ENCODE measurements at regions not wholly inside any gene's neighbourhood (a gene's known extent, or its start where the extent isn't known, plus 50 kb on each side); places are given as distances from the start of the nearest gene placed in this dataset.
"Not testable (repeated sequence)": the region's sequence is repeated elsewhere in the genome, so short reads cannot be mapped to it uniquely, and the experiment has no call there.

DNA sequence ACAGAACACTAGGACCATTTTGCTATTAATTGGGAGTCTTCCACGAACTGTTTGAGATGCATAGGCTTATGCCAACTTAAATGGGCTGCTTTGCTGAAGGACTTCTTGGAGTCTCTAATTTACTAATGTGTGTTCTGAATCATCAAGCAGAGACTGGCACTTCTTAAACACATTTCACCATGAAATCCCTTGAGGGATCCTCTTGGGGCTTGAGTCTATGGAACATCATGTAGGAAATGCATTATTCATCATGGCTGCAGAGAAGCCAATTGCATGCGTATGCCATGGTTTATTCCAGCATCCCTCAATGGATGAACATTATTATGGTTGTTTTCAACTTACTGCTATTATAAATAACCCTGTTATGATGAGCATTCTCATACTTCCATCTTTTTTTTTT lies 73.4 kb downstream of the FGD2 start:
- Histone ChIP-seq H3K9ac (ENCODE audit: low read depth, low read length) (no peak overlapping the region), H3K27me3 (ENCODE audit: control insufficient read depth, insufficient read depth, low read length) (peaks cover 6% of the 10 kb centered on the region)

GRCh38 chr6:37081042-37081607 lies 75.7 kb downstream of the FGD2 start:
- no peak overlapping the region for H3K4me2 ChIP-seq (ENCODE audit: low read length)
- H3K36me3 ChIP-seq (ENCODE audit: insufficient read depth, low read length): no peaks in the 10 kb centered on the region
- peaks cover 6% of the 10 kb centered on the region for H3K27me3 ChIP-seq (ENCODE audit: control insufficient read depth, insufficient read depth, low read length)
- H3K9me3 ChIP-seq (replicated peaks; ENCODE audit: low read length): no peaks in the 10 kb centered on the region
- H3K9ac ChIP-seq (ENCODE audit: low read depth, low read length): no peak overlapping the region
- H3K4me1 ChIP-seq (ENCODE audit: control insufficient read depth, insufficient read depth, low read length): peaks cover 10% of the 10 kb centered on the region
- H3K4me3 ChIP-seq (ENCODE audit: low read length): no peak overlapping the region

More for the DNA sequence above, 73.4 kb downstream of the FGD2 start:
- peaks cover 3% of the 10 kb centered on the region for H3K9me3 ChIP-seq (replicated peaks; ENCODE audit: low read length)
- H3K4me1 ChIP-seq (ENCODE audit: control insufficient read depth, insufficient read depth, low read length): peaks cover 10% of the 10 kb centered on the region
- H3K4me2 ChIP-seq (ENCODE audit: low read length): no peak overlapping the region
- H3K4me3 ChIP-seq (ENCODE audit: low read length): no peak overlapping the region
- no peaks in the 10 kb centered on the region for H3K36me3 ChIP-seq (ENCODE audit: insufficient read depth, low read length)

- peaks cover 7% of the 10 kb centered on the region for H3K4me1 ChIP-seq (ENCODE audit: control insufficient read depth, insufficient read depth, low read length)
- H3K36me3 ChIP-seq (ENCODE audit: insufficient read depth, low read length): no peaks in the 10 kb centered on the region
- H3K27me3 ChIP-seq (ENCODE audit: control insufficient read depth, insufficient read depth, low read length): peaks cover 3% of the 10 kb centered on the region
- H3K9me3 ChIP-seq (replicated peaks; ENCODE audit: low read length): no peaks in the 10 kb centered on the region
- H3K4me2 ChIP-seq (ENCODE audit: low read length): no peak overlapping the region
- no peak overlapping the region for H3K4me3 ChIP-seq (ENCODE audit: low read length)
- no peak overlapping the region for H3K9ac ChIP-seq (ENCODE audit: low read depth, low read length)
Measured at GRCh38 chr6:37082390-37083130, 77.1 kb downstream of the FGD2 start.

- no peak overlapping the region for H3K4me3 ChIP-seq (ENCODE audit: low read length)
Measured at GRCh38 chr6:37083243-37084138, 78.0 kb downstream of the FGD2 start.

GRCh38 chr6:37084665-37085064 lies 79.2 kb downstream of the FGD2 start:
- H3K9ac ChIP-seq (ENCODE audit: low read depth, low read length); H3K4me1 ChIP-seq (ENCODE audit: control insufficient read depth, insufficient read depth, low read length); H3K9me3 ChIP-seq (replicated peaks; ENCODE audit: low read length): not testable (repeated sequence)

More at GRCh38 chr6:37083243-37084138, 78.0 kb downstream of the FGD2 start:
- Histone ChIP-seq H3K4me1 (ENCODE audit: control insufficient read depth, insufficient read depth, low read length) (no peaks in the 10 kb centered on the region), H3K36me3 (ENCODE audit: insufficient read depth, low read length) (no peaks in the 10 kb centered on the region), H3K9me3 (replicated peaks; ENCODE audit: low read length) (no peaks in the 10 kb centered on the region), H3K9ac (ENCODE audit: low read depth, low read length) (no peak overlapping the region), H3K4me2 (ENCODE audit: low read length) (no peak overlapping the region), H3K27me3 (ENCODE audit: control insufficient read depth, insufficient read depth, low read length) (peaks cover 3% of the 10 kb centered on the region)

DNA sequence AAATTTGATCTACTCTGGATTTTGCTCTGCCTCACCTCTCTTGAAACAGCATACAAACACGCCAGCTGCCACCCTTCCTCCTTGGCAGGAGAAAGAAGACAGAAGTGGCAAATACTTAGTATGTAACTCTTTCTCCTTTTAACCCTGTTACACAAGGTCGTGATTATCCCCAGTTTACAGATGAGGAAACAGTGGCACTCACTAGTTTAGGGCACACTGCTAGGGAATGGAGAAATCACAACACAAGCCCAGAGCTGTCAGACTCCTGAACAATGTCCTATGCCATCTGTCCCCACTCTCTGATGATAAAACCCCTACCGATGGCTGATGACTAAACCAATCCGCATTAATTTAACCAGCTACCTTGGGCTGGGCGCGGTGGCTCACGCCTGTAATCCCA lies 79.7 kb downstream of the FGD2 start:
- Histone ChIP-seq H3K4me3 (ENCODE audit: low read length) (no peak overlapping the region), H3K4me2 (ENCODE audit: low read length) (no peak overlapping the region), H3K4me1 (ENCODE audit: control insufficient read depth, insufficient read depth, low read length) (no peaks in the 10 kb centered on the region), H3K27me3 (ENCODE audit: control insufficient read depth, insufficient read depth, low read length) (peaks cover 3% of the 10 kb centered on the region), H3K9ac (ENCODE audit: low read depth, low read length) (no peak overlapping the region), H3K36me3 (ENCODE audit: insufficient read depth, low read length) (no peaks in the 10 kb centered on the region), H3K9me3 (replicated peaks; ENCODE audit: low read length) (no peaks in the 10 kb centered on the region)

More at GRCh38 chr6:37084665-37085064, 79.2 kb downstream of the FGD2 start:
- not testable (repeated sequence) for H3K4me3 ChIP-seq (ENCODE audit: low read length); H3K4me2 ChIP-seq (ENCODE audit: low read length); H3K36me3 ChIP-seq (ENCODE audit: insufficient read depth, low read length); H3K27me3 ChIP-seq (ENCODE audit: control insufficient read depth, insufficient read depth, low read length)

DNA sequence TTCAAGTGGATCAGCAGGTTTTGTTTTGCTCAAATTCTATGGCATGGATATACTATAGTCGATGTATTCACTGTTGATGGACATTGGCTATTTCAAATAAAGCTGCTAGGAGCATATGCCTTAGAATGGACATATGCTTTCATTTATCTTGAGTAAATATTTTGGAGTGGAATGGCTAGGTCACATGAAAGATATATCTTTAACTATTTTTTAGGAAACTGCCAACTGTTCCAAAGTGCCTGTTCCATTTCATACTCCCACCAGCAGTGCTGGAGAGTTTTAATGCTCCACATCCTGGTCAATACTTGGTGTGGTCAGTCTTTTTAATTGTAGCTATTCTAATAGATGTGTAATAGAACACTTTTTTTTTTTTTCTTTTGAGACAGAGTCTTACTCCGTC lies 81.1 kb upstream of the PIM1 start:
- Histone ChIP-seq H3K27me3 (ENCODE audit: control insufficient read depth, insufficient read depth, low read length) (no peaks in the 10 kb centered on the region), H3K4me3 (ENCODE audit: low read length) (no peak overlapping the region), H3K4me1 (ENCODE audit: control insufficient read depth, insufficient read depth, low read length) (peaks cover 4% of the 10 kb centered on the region), H3K9ac (ENCODE audit: low read depth, low read length) (no peak overlapping the region), H3K9me3 (replicated peaks; ENCODE audit: low read length) (no peaks in the 10 kb centered on the region), H3K36me3 (ENCODE audit: insufficient read depth, low read length) (no peaks in the 10 kb centered on the region), H3K4me2 (ENCODE audit: low read length) (no peak overlapping the region)

- H3K36me3 ChIP-seq (ENCODE audit: insufficient read depth, low read length): no peaks in the 10 kb centered on the region
Measured at GRCh38 chr6:37089783-37090182, 80.2 kb upstream of the PIM1 start.

GRCh38 chr6:37091104-37091503 lies 78.8 kb upstream of the PIM1 start:
- not testable (repeated sequence) for H3K9ac ChIP-seq (ENCODE audit: low read depth, low read length); H3K4me3 ChIP-seq (ENCODE audit: low read length); H3K36me3 ChIP-seq (ENCODE audit: insufficient read depth, low read length); H3K4me1 ChIP-seq (ENCODE audit: control insufficient read depth, insufficient read depth, low read length); H3K9me3 ChIP-seq (replicated peaks; ENCODE audit: low read length); H3K4me2 ChIP-seq (ENCODE audit: low read length); H3K27me3 ChIP-seq (ENCODE audit: control insufficient read depth, insufficient read depth, low read length)

More at GRCh38 chr6:37089783-37090182, 80.2 kb upstream of the PIM1 start:
- H3K4me1 ChIP-seq (ENCODE audit: control insufficient read depth, insufficient read depth, low read length): peaks cover 4% of the 10 kb centered on the region
- H3K9me3 ChIP-seq (replicated peaks; ENCODE audit: low read length): no peaks in the 10 kb centered on the region
- H3K27me3 ChIP-seq (ENCODE audit: control insufficient read depth, insufficient read depth, low read length): no peaks in the 10 kb centered on the region
- H3K4me2 ChIP-seq (ENCODE audit: low read length): no peak overlapping the region
- H3K4me3 ChIP-seq (ENCODE audit: low read length): no peak overlapping the region
- no peak overlapping the region for H3K9ac ChIP-seq (ENCODE audit: low read depth, low read length)

- not testable (repeated sequence) for H3K4me3 ChIP-seq (ENCODE audit: low read length); H3K9me3 ChIP-seq (replicated peaks; ENCODE audit: low read length); H3K27me3 ChIP-seq (ENCODE audit: control insufficient read depth, insufficient read depth, low read length); H3K36me3 ChIP-seq (ENCODE audit: insufficient read depth, low read length); H3K9ac ChIP-seq (ENCODE audit: low read depth, low read length); H3K4me1 ChIP-seq (ENCODE audit: control insufficient read depth, insufficient read depth, low read length); H3K4me2 ChIP-seq (ENCODE audit: low read length)
Measured at GRCh38 chr6:37091586-37091985, 78.4 kb upstream of the PIM1 start.

DNA sequence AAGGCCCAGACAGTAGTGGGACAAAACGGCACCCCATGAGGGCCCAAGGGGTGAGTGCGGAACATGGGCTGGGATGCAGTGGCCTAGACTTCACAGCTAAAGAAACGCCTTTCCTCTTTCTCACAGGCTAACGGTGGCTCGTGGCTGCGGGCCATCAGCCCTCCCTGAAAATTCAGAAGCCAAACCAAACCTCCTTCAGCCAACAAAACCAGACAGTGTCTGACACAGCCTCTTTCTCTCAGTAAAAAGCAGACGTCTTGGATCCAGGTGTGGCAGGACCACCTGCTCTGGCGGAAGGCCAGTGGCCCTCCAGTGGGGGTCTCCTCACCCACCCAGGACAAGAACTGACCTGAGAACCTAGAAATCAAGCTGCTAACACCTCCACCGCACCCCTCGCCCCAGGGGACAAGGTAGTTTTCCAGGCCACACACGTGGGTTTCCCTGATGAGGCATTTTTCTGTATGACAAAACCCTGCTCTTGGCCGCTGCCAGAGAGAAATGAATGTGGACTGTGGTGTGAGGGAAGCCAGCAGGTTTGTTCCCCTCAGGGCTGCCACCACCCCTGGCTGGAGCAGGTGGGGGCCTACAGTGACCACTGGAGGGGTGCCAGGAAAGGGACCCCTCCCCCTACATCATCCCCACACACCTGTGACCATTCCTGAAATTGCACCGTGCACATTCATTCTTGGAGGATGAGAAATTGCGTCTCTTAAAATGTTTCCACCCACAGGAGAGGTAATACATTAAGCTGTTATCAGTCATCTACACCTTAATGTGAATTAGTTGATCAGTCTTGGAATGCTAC lies 76.8 kb upstream of the PIM1 start:
- Histone ChIP-seq H3K9ac (ENCODE audit: low read depth, low read length) (no peak overlapping the region), H3K27me3 (ENCODE audit: control insufficient read depth, insufficient read depth, low read length) (no peaks in the 10 kb centered on the region), H3K4me3 (ENCODE audit: low read length) (no peak overlapping the region), H3K36me3 (ENCODE audit: insufficient read depth, low read length) (no peaks in the 10 kb centered on the region), H3K4me1 (ENCODE audit: control insufficient read depth, insufficient read depth, low read length) (peaks cover 4% of the 10 kb centered on the region), H3K9me3 (replicated peaks; ENCODE audit: low read length) (no peaks in the 10 kb centered on the region), H3K4me2 (ENCODE audit: low read length) (no peak overlapping the region)
